ENCODE measurements at regions not wholly inside any gene's neighbourhood (a gene's known extent, or its start where the extent isn't known, plus 50 kb on each side); places are given as distances from the start of the nearest gene placed in this dataset.

DNA sequence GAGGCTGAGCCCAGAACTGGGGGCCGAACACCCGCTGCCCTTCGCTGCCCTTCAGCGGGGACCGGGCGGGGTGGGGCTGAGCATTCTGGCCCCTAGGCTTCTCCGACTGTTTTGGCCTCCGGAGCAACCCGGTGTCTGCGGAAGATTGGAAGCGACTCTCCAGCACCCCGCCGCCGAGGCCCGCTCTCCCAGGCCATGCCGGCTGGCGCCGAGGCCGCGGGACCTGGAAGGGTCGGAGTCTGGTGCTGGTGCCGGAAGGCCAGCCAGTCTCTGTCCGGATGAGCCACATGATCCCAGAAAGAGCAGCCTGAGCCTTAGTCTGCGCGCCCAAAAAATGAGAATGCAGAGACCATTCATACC is 272.0 kb downstream of the FOXD2 start:
- intact Hi-C loops (cut with micrococcal nuclease) = loop anchor here (1.0 to 2.0 kb wide), 3 partner anchors 273 to 517 kb away; no protein-coding TSS in a partner anchor
- peaks cover 0 to 10% of the 10 kb centered on the region in 2 donors for H3K4me1 Mint-ChIP-seq
- Histone ChIP-seq H3K27me3 (ENCODE audit: control insufficient read depth, insufficient read depth, low read length) (peaks cover 32% of the 10 kb centered on the region), H3K4me3 (ENCODE audit: low read length) (no peak overlapping the region), H3K36me3 (ENCODE audit: control insufficient read depth, insufficient read depth, low read length) (no peaks in the 10 kb centered on the region), H3K9me3 (ENCODE audit: control insufficient read depth, insufficient read depth, low read length) (no peaks in the 10 kb centered on the region), H3K4me1 (ENCODE audit: control insufficient read depth, insufficient read depth, low read length) (peaks cover 8% of the 10 kb centered on the region), H3K27ac (ENCODE audit: low read length) (no peak overlapping the region)
- H3K36me3 Mint-ChIP-seq = no peaks in the 10 kb centered on the region
- H3K27me3 Mint-ChIP-seq (ENCODE audit: low read depth in 2 of 2) = peaks cover 29 to 53% of the 10 kb centered on the region in 2 donors
- no peaks in the 10 kb centered on the region for H3K9me3 Mint-ChIP-seq
- H3K4me3 Mint-ChIP-seq = peak overlapping the region; percentile 6
- no peak for DNase-seq
- peak in 1 of 3 donors; percentile 7 for ATAC-seq
- no peak overlapping the region for H3K27ac Mint-ChIP-seq
- TF ChIP-seq, protein P1, sequence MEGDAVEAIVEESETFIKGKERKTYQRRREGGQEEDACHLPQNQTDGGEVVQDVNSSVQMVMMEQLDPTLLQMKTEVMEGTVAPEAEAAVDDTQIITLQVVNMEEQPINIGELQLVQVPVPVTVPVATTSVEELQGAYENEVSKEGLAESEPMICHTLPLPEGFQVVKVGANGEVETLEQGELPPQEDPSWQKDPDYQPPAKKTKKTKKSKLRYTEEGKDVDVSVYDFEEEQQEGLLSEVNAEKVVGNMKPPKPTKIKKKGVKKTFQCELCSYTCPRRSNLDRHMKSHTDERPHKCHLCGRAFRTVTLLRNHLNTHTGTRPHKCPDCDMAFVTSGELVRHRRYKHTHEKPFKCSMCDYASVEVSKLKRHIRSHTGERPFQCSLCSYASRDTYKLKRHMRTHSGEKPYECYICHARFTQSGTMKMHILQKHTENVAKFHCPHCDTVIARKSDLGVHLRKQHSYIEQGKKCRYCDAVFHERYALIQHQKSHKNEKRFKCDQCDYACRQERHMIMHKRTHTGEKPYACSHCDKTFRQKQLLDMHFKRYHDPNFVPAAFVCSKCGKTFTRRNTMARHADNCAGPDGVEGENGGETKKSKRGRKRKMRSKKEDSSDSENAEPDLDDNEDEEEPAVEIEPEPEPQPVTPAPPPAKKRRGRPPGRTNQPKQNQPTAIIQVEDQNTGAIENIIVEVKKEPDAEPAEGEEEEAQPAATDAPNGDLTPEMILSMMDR (IDR thresholded peaks at IDR 0.05) = no peak
- WGBS (ENCODE audit: insufficient coverage) = 4% methylated on average over 25 of the region's 25 CpGs

DNA sequence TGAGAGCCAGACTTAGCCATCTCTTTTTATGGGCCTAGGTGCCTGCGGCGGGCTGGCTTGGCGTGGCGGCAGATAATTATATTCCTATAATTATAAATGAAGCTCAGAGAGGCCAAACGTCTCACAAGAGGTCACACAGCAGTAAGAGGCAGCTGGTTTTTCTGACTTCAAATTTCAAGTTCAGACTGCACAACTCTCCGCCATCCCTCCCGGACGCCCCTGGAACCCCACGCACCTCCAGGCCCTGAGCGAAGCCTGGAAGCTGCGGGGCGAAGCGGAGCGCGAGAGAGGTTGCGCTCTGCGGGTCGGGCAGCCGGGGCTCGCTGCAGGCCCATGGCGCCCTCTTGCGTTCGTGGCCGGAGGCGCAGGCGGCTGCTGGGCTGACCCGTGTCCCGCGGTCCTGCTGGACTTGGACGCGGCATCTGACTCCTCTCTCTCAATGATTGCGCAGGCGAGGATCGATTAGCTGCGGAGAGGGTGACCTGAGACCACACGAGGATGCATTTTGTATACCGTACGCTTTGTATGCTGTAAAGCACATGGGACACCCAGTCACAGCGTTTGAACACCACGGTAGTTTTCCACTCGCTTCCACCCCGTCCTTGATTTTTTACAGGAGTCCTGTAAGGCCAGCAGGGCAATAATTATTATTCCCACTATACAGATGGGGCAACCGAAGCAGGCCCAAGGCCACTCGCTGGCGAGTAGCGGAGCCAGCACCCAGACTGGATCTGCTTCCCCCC is 272.7 kb downstream of the FOXD2 start:
- H3K9me3 Mint-ChIP-seq = no peaks in the 10 kb centered on the region
- Histone ChIP-seq H3K4me1 (ENCODE audit: control insufficient read depth, insufficient read depth, low read length) (peaks cover 8% of the 10 kb centered on the region), H3K9me3 (ENCODE audit: control insufficient read depth, insufficient read depth, low read length) (no peaks in the 10 kb centered on the region), H3K4me3 (ENCODE audit: low read length) (no peak overlapping the region), H3K36me3 (ENCODE audit: control insufficient read depth, insufficient read depth, low read length) (no peaks in the 10 kb centered on the region), H3K27me3 (ENCODE audit: control insufficient read depth, insufficient read depth, low read length) (peaks cover 29% of the 10 kb centered on the region), H3K27ac (ENCODE audit: low read length) (no peak overlapping the region)
- TF ChIP-seq, protein P1 (IDR thresholded peaks at IDR 0.05) = peak; percentile 85
- H3K27me3 Mint-ChIP-seq (ENCODE audit: low read depth in 2 of 2) = peaks cover 29 to 58% of the 10 kb centered on the region in 2 donors
- no peak overlapping the region for H3K27ac Mint-ChIP-seq
- peak overlapping the region; percentile 4 for H3K4me3 Mint-ChIP-seq
- peak; percentile 74 to 90 (median 75) for ATAC-seq
- DNase-seq = peak; percentile 69 to 74
- H3K36me3 Mint-ChIP-seq = no peaks in the 10 kb centered on the region
- 5% methylated on average over 46 of the region's 46 CpGs for WGBS (ENCODE audit: insufficient coverage)
- peaks cover 0 to 10% of the 10 kb centered on the region in 2 donors for H3K4me1 Mint-ChIP-seq
- intact Hi-C loops (cut with micrococcal nuclease) = loop anchor here (1.0 to 2.0 kb wide), 3 partner anchors 274 to 517 kb away; no protein-coding TSS in a partner anchor
